IPS-15b (cell line): ENCODE measurements at regions not wholly inside any gene's neighbourhood (a gene's known extent, or its start where the extent isn't known, plus 50 kb on each side); places are given as distances from the start of the nearest gene placed in this dataset.

ENCODE experiments used
- H3K27me3 ChIP-seq: one replicate; pipeline ENCODE4 v1.6.1; 2013; ENCODE audit warnings: low read length; ENCODE audit not compliant: control insufficient read depth, insufficient read depth
- H3K36me3 ChIP-seq: one replicate; pipeline ENCODE4 v1.6.1; 2013; ENCODE audit warnings: low read length; ENCODE audit not compliant: control insufficient read depth, insufficient read depth
- H3K4me1 ChIP-seq: one replicate; pipeline ENCODE4 v1.6.1; 2013; ENCODE audit warnings: mild to moderate bottlenecking, low read length; ENCODE audit not compliant: control insufficient read depth, insufficient read depth
- H3K4me3 ChIP-seq: one replicate; pipeline ENCODE4 v1.5.1; 2013; ENCODE audit warnings: low read depth, low read length
- H3K9ac ChIP-seq: one replicate; pipeline ENCODE4 v1.6.1; 2013; ENCODE audit warnings: low read depth, mild to moderate bottlenecking, low read length
- H3K9me3 ChIP-seq: one replicate; pipeline ENCODE4 v1.6.1; 2013; ENCODE audit warnings: mild to moderate bottlenecking, low read length; ENCODE audit not compliant: control insufficient read depth, insufficient read depth

- Histone ChIP-seq H3K9ac (no peak overlapping the region), H3K9me3 (no peaks in the 10 kb centered on the region), H3K36me3 (no peaks in the 10 kb centered on the region), H3K4me3 (no peak overlapping the region), H3K27me3 (no peaks in the 10 kb centered on the region), H3K4me1 (no peaks in the 10 kb centered on the region)
Measured at GRCh38 chr18:51941999-51942398, 398.0 kb upstream of the DCC start.

GRCh38 chr18:51943281-51943680 is 396.7 kb upstream of the DCC start:
- H3K4me3 ChIP-seq = no peak overlapping the region
- H3K4me1 ChIP-seq = no peaks in the 10 kb centered on the region
- no peak overlapping the region for H3K9ac ChIP-seq
- no peaks in the 10 kb centered on the region for H3K9me3 ChIP-seq
- H3K27me3 ChIP-seq = no peaks in the 10 kb centered on the region
- H3K36me3 ChIP-seq = no peaks in the 10 kb centered on the region

- no peaks in the 10 kb centered on the region for H3K9me3 ChIP-seq
- H3K4me3 ChIP-seq = no peak overlapping the region
- no peaks in the 10 kb centered on the region for H3K4me1 ChIP-seq
- H3K9ac ChIP-seq = no peak overlapping the region
- no peaks in the 10 kb centered on the region for H3K27me3 ChIP-seq
- no peaks in the 10 kb centered on the region for H3K36me3 ChIP-seq
Measured at GRCh38 chr18:51946946-51947345, 393.1 kb upstream of the DCC start.

- Histone ChIP-seq H3K4me1 (no peaks in the 10 kb centered on the region), H3K9ac (no peak overlapping the region), H3K9me3 (no peaks in the 10 kb centered on the region), H3K27me3 (no peaks in the 10 kb centered on the region), H3K4me3 (no peak overlapping the region), H3K36me3 (no peaks in the 10 kb centered on the region)
Measured at GRCh38 chr18:51952844-51953243, 387.2 kb upstream of the DCC start.

- H3K36me3 ChIP-seq = no peaks in the 10 kb centered on the region
- no peak overlapping the region for H3K4me3 ChIP-seq
- no peak overlapping the region for H3K9ac ChIP-seq
- no peaks in the 10 kb centered on the region for H3K4me1 ChIP-seq
- H3K27me3 ChIP-seq = no peaks in the 10 kb centered on the region
- no peaks in the 10 kb centered on the region for H3K9me3 ChIP-seq
Measured at GRCh38 chr18:51953521-51953920, 386.5 kb upstream of the DCC start.

GRCh38 chr18:51955136-51955535 is 384.9 kb upstream of the DCC start:
- Histone ChIP-seq H3K4me3 (no peak overlapping the region), H3K27me3 (no peaks in the 10 kb centered on the region), H3K36me3 (no peaks in the 10 kb centered on the region), H3K9me3 (no peaks in the 10 kb centered on the region), H3K9ac (no peak overlapping the region), H3K4me1 (no peaks in the 10 kb centered on the region)

GRCh38 chr18:51957001-51957400 is 383.0 kb upstream of the DCC start:
- no peaks in the 10 kb centered on the region for H3K9me3 ChIP-seq
- no peak overlapping the region for H3K4me3 ChIP-seq
- H3K27me3 ChIP-seq = no peaks in the 10 kb centered on the region
- H3K4me1 ChIP-seq = no peaks in the 10 kb centered on the region
- no peaks in the 10 kb centered on the region for H3K36me3 ChIP-seq
- H3K9ac ChIP-seq = no peak overlapping the region

GRCh38 chr18:51980101-51980500 is 359.9 kb upstream of the DCC start:
- Histone ChIP-seq H3K4me1 (no peaks in the 10 kb centered on the region), H3K36me3 (no peaks in the 10 kb centered on the region), H3K27me3 (no peaks in the 10 kb centered on the region), H3K9ac (no peak overlapping the region), H3K4me3 (no peak overlapping the region), H3K9me3 (no peaks in the 10 kb centered on the region)

- H3K36me3 ChIP-seq = no peaks in the 10 kb centered on the region
- no peak overlapping the region for H3K4me3 ChIP-seq
- no peaks in the 10 kb centered on the region for H3K4me1 ChIP-seq
- H3K27me3 ChIP-seq = no peaks in the 10 kb centered on the region
- H3K9me3 ChIP-seq = no peaks in the 10 kb centered on the region
- H3K9ac ChIP-seq = no peak overlapping the region
Measured at GRCh38 chr18:51988277-51988676, 351.7 kb upstream of the DCC start.

GRCh38 chr18:51997129-51997528 is 342.9 kb upstream of the DCC start:
- Histone ChIP-seq H3K4me3 (no peak overlapping the region), H3K27me3 (no peaks in the 10 kb centered on the region), H3K4me1 (no peaks in the 10 kb centered on the region), H3K9ac (no peak overlapping the region), H3K9me3 (no peaks in the 10 kb centered on the region), H3K36me3 (no peaks in the 10 kb centered on the region)

GRCh38 chr18:51998066-51998465 is 341.9 kb upstream of the DCC start:
- Histone ChIP-seq H3K27me3 (no peaks in the 10 kb centered on the region), H3K9ac (no peak overlapping the region), H3K9me3 (no peaks in the 10 kb centered on the region), H3K36me3 (no peaks in the 10 kb centered on the region), H3K4me1 (no peaks in the 10 kb centered on the region), H3K4me3 (no peak overlapping the region)

GRCh38 chr18:51998711-51999110 is 341.3 kb upstream of the DCC start:
- no peaks in the 10 kb centered on the region for H3K36me3 ChIP-seq
- no peaks in the 10 kb centered on the region for H3K4me1 ChIP-seq

GRCh38 chr18:51999351-51999750 is 340.6 kb upstream of the DCC start:
- Histone ChIP-seq H3K4me3 (no peak overlapping the region), H3K9ac (no peak overlapping the region), H3K4me1 (no peaks in the 10 kb centered on the region), H3K27me3 (no peaks in the 10 kb centered on the region), H3K9me3 (no peaks in the 10 kb centered on the region), H3K36me3 (no peaks in the 10 kb centered on the region)

More at GRCh38 chr18:51998711-51999110, 341.3 kb upstream of the DCC start:
- no peak overlapping the region for H3K4me3 ChIP-seq
- no peak overlapping the region for H3K9ac ChIP-seq
- H3K9me3 ChIP-seq = no peaks in the 10 kb centered on the region
- no peaks in the 10 kb centered on the region for H3K27me3 ChIP-seq
